OCI-LY1 (cell line): ENCODE measurements at regions not wholly inside any gene's neighbourhood (a gene's known extent, or its start where the extent isn't known, plus 50 kb on each side); places are given as distances from the start of the nearest gene placed in this dataset.

Experiments
- EZH2 ChIP-seq: fragments of 200-600 bp; sonication (generic), shearing (Covaris generic); IDR thresholded peaks from 2 replicates; pipeline ENCODE4 v1.8.0; 2017; ENCODE audit warnings: borderline replicate concordance, mixed run types, mild to moderate bottlenecking, antibody characterized with exemption, low read length, moderate library complexity, mixed read lengths
- TF ChIP-seq, protein P1 (sequence below): fragments of 200-600 bp; sonication (generic), shearing (Covaris generic); IDR thresholded peaks from 2 replicates; pipeline ENCODE4 v1.5.1; 2017; ENCODE audit warnings: mild to moderate bottlenecking, antibody characterized with exemption, low read length, moderate library complexity, mixed read lengths

DNA sequence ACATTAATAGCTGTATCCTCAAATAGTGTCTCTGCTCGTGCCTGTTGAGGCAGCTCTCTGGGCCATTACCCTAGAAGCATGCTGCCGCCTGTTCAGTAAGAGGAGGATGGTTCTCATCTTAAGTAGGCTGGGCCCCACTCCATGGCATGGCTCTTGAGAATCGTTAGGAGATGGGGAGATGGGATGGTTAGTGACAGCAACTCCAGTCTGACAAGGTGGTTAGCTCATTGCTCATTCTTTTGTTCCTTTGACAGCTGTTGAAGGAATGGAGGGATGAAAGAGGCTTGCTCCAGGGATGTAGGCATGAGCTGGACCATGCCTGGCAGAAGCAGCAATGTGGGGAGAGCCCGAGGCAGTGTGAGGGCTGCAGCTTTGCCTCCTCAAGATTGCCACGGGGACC lies 68.2 kb downstream of the MAP10 start:
- TF ChIP-seq, protein P1, sequence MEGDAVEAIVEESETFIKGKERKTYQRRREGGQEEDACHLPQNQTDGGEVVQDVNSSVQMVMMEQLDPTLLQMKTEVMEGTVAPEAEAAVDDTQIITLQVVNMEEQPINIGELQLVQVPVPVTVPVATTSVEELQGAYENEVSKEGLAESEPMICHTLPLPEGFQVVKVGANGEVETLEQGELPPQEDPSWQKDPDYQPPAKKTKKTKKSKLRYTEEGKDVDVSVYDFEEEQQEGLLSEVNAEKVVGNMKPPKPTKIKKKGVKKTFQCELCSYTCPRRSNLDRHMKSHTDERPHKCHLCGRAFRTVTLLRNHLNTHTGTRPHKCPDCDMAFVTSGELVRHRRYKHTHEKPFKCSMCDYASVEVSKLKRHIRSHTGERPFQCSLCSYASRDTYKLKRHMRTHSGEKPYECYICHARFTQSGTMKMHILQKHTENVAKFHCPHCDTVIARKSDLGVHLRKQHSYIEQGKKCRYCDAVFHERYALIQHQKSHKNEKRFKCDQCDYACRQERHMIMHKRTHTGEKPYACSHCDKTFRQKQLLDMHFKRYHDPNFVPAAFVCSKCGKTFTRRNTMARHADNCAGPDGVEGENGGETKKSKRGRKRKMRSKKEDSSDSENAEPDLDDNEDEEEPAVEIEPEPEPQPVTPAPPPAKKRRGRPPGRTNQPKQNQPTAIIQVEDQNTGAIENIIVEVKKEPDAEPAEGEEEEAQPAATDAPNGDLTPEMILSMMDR: no peak
- no peak for TF ChIP-seq EZH2
